Neuronal stem cell (in vitro differentiated cells): ENCODE measurements at regions not wholly inside any gene's neighbourhood (a gene's known extent, or its start where the extent isn't known, plus 50 kb on each side); places are given as distances from the start of the nearest gene placed in this dataset.

ENCODE experiments used
- DNase-seq: peaks from one replicate; pipeline ENCODE4 v3.0.0-alpha.2; 2013; ENCODE audit warnings: low spot score
- H2AFZ ChIP-seq: one replicate; pipeline ENCODE4 v1.6.1; 2013; ENCODE audit warnings: mild to moderate bottlenecking, low read length, inconsistent platforms
- H2AK5ac ChIP-seq: 2 replicates; pipeline ENCODE4 v1.6.1; 2013; ENCODE audit warnings: low read depth, mild to moderate bottlenecking, inconsistent platforms, low read length, moderate library complexity, mixed read lengths
- H2BK120ac ChIP-seq: 2 replicates; pipeline ENCODE4 v1.6.1; 2013; ENCODE audit warnings: low read depth, mild to moderate bottlenecking, inconsistent platforms, low read length, moderate library complexity, mixed read lengths
- H2BK12ac ChIP-seq: one replicate; pipeline ENCODE4 v1.6.1; 2013; ENCODE audit warnings: low read length, inconsistent platforms
- H2BK15ac ChIP-seq: 2 replicates; pipeline ENCODE4 v1.6.1; 2013; ENCODE audit warnings: mild to moderate bottlenecking, low read length, inconsistent platforms, mixed read lengths
- H2BK5ac ChIP-seq: one replicate; pipeline ENCODE4 v1.6.1; 2013; ENCODE audit warnings: inconsistent platforms, mild to moderate bottlenecking, low read length, moderate library complexity
- H3K14ac ChIP-seq: one replicate; pipeline ENCODE4 v1.6.1; 2013; ENCODE audit warnings: low read length, inconsistent platforms
- H3K18ac ChIP-seq: 2 replicates; pipeline ENCODE4 v1.6.1; 2013; ENCODE audit warnings: low read length, inconsistent platforms
- H3K23ac ChIP-seq: 2 replicates; pipeline ENCODE4 v1.6.1; 2013; ENCODE audit warnings: low read depth, mild to moderate bottlenecking, mixed read lengths, low read length, inconsistent platforms; ENCODE audit not compliant: poor library complexity
- H3K27ac ChIP-seq: replicated peaks from 3 replicates; pipeline ENCODE4 v1.5.1; 2013; ENCODE audit warnings: low read length, inconsistent platforms
- H3K27me3 ChIP-seq, 3 experiments: 2 replicates each; pipeline ENCODE4 v1.6.1; 2013; ENCODE audit warnings: low read length in 3 of 3, mild to moderate bottlenecking in 2 of 3, inconsistent platforms in 1 of 3, low read depth in 1 of 3, mixed read lengths in 1 of 3, moderate library complexity in 1 of 3; ENCODE audit not compliant: control insufficient read depth in 3 of 3, insufficient read depth in 3 of 3
- H3K36me3 ChIP-seq, 2 donors: replicated peaks in 1 of 2; 2 replicates each; pipeline ENCODE4 v1.6.1; 2013; ENCODE audit warnings: low read length in 2 of 2; ENCODE audit not compliant: control insufficient read depth in 2 of 2, insufficient read depth in 2 of 2
- H3K4ac ChIP-seq: 2 replicates; pipeline ENCODE4 v1.6.1; 2013; ENCODE audit warnings: inconsistent platforms, mild to moderate bottlenecking, low read length, moderate library complexity
- H3K4me1 ChIP-seq, 2 donors: 1 replicate in 1 of 2; 2 replicates in 1 of 2; pipeline ENCODE4 v1.6.1; 2013; ENCODE audit warnings: low read length in 2 of 2, low read depth in 1 of 2; ENCODE audit not compliant: control insufficient read depth in 2 of 2, insufficient read depth in 1 of 2
- H3K4me2 ChIP-seq: one replicate; pipeline ENCODE4 v1.6.1; 2013; ENCODE audit warnings: mild to moderate bottlenecking, low read length, inconsistent platforms; ENCODE audit not compliant: insufficient read depth, poor library complexity, severe bottlenecking
- H3K4me3 ChIP-seq, 2 donors: 2 replicates each; pipeline ENCODE4 v1.5.1; 2013; ENCODE audit warnings: low read length in 2 of 2, mild to moderate bottlenecking in 2 of 2, inconsistent platforms in 1 of 2, moderate library complexity in 1 of 2
- H3K79me1 ChIP-seq: one replicate; pipeline ENCODE4 v1.6.1; 2013; ENCODE audit warnings: low read depth, mild to moderate bottlenecking, inconsistent platforms, low read length, moderate library complexity
- H3K9ac ChIP-seq: one replicate; pipeline ENCODE4 v1.6.1; 2013; ENCODE audit warnings: mild to moderate bottlenecking, low read depth, low read length, inconsistent platforms; ENCODE audit not compliant: poor library complexity
- H3K9me3 ChIP-seq, 2 donors: replicated peaks in 1 of 2; 2 replicates each; pipeline versions ENCODE3 to v1.6.1; 2013; ENCODE audit warnings: low read length in 2 of 2, mild to moderate bottlenecking in 2 of 2, inconsistent platforms in 1 of 2, low read depth in 1 of 2, mixed read lengths in 1 of 2, moderate library complexity in 1 of 2; ENCODE audit not compliant: control insufficient read depth in 2 of 2, insufficient read depth in 1 of 2
- H4K8ac ChIP-seq: one replicate; pipeline ENCODE4 v1.6.1; 2013; ENCODE audit warnings: low read depth, mild to moderate bottlenecking, inconsistent platforms, low read length, moderate library complexity
- H4K91ac ChIP-seq: one replicate; pipeline ENCODE4 v1.6.1; 2013; ENCODE audit warnings: low read length, low read depth, mild to moderate bottlenecking, inconsistent platforms; ENCODE audit not compliant: poor library complexity
- WGBS, 2 donors: extraction: QIAGEN DNeasy Blood & Tissue Kit; methylation state at CpG; one replicate each; pipeline ENCODE4 v1.1.7; 2013; ENCODE audit warnings: missing lambda C conversion rate in 2 of 2, mixed read lengths in 1 of 2; ENCODE audit not compliant: insufficient read length in 2 of 2, insufficient replicate concordance in 1 of 2; ENCODE audit errors: extremely low coverage in 2 of 2; 5-methylcytosine and 5-hydroxymethylcytosine counted together

DNA sequence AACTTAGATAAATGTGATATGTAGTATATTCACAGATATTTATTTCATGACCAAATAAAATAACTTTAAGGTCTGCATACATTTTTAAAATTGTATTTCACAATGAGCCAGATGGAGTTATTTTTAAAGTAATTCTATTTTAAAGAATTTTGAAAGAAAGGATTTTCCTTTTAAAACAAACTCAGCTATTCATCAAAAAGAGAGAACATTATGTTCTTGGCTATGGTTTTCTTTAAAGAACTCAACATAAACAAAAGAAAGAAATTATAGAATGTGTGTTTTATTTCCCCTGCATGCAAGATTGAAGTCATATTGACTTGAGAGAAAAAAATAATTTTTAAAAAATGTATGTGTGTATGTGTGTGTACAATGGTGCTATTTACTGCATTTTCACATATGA lies 1023.6 kb upstream of the CITED2 start:
- Histone ChIP-seq H2AFZ (no peak overlapping the region), H2BK12ac (no peak overlapping the region), H3K36me3 (no peaks in the 10 kb centered on the region), H3K4me3 (no peak overlapping the region), H2AK5ac (no peak overlapping the region), H2BK15ac (no peak overlapping the region), H3K14ac (no peak overlapping the region), H3K23ac (no peak overlapping the region), H3K18ac (no peak overlapping the region), H3K9ac (no peak overlapping the region), H2BK120ac (no peak overlapping the region), H3K79me1 (no peaks in the 10 kb centered on the region), H3K9me3 (no peaks in the 10 kb centered on the region), H3K4me2 (no peak overlapping the region), H3K27ac (no peak overlapping the region), H2BK5ac (no peak overlapping the region), H4K8ac (no peak overlapping the region), H3K4me1 (no peaks in the 10 kb centered on the region), H4K91ac (no peak overlapping the region), H3K27me3 (no peaks in the 10 kb centered on the region), H3K4ac (no peak overlapping the region)
- DNase-seq: no peak

- no peak overlapping the region for H2BK12ac ChIP-seq
- no peak overlapping the region for H2BK5ac ChIP-seq
- DNase-seq: no peak
- H3K4me2 ChIP-seq: no peak overlapping the region
- no peaks in the 10 kb centered on the region for H3K79me1 ChIP-seq
- H4K8ac ChIP-seq: no peak overlapping the region
- H2BK120ac ChIP-seq: no peak overlapping the region
- H3K27me3 ChIP-seq: no peaks in the 10 kb centered on the region
- no peak overlapping the region for H3K4ac ChIP-seq
- H3K9ac ChIP-seq: no peak overlapping the region
- H3K36me3 ChIP-seq: no peaks in the 10 kb centered on the region
- no peaks in the 10 kb centered on the region for H3K9me3 ChIP-seq
- H3K4me3 ChIP-seq: no peak overlapping the region
- no peak overlapping the region for H2BK15ac ChIP-seq
- no peak overlapping the region for H2AK5ac ChIP-seq
- no peaks in the 10 kb centered on the region for H3K4me1 ChIP-seq
- no peak overlapping the region for H3K27ac ChIP-seq
- H3K18ac ChIP-seq: no peak overlapping the region
- whole genome bisulfite sequencing, 2 donors: no CpG with 5 or more reads among the region's 1 CpG
- H3K23ac ChIP-seq: no peak overlapping the region
- H3K14ac ChIP-seq: no peak overlapping the region
- H4K91ac ChIP-seq: no peak overlapping the region
- no peak overlapping the region for H2AFZ ChIP-seq
Observed at GRCh38 chr6:140397106-140397505, 1022.7 kb upstream of the CITED2 start.

DNA sequence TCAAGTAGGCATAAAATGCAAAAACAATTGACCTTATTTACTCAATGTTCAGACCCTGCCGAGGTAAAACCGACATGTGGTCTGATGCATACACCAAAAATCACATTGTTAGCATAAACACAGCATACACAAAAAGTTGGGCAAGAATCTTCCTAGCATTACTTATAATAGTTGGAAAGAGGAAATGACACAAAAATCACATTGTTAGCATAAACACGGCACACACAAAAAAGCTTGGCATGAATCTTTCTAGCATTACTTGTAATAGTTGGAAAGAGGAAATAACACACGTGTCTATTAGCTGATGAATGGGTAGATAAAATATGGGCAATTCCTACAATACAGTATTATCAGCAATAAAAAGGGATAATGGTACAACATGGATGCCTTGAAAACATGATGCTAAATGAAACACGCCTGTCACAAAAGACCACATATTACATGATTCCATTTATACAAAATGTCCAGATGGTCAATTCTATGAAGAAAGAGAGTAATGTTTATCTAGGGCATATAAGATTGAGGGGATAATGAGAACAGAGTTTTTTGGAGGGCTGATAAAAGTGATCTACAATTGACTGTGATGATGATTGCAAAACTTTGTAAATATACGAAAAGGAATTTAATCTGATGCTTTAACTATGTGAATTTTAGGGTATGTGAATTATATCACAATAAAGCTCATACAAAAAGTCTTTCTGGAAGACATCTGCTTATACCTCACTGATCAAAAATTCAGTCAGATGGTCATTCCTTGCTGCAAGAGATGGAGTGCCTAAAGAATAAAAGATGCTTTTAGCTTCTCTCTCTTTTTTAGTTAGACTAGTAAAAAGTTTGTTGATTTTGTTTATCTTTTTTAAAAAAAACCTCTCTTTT lies 1019.5 kb upstream of the CITED2 start:
- H3K4me2 ChIP-seq: no peak overlapping the region
- no peak overlapping the region for H2BK12ac ChIP-seq
- H2BK5ac ChIP-seq: no peak overlapping the region
- H3K18ac ChIP-seq: no peak overlapping the region
- no CpG with 5 or more reads among the region's 6 CpGs for WGBS, 2 donors
- H3K14ac ChIP-seq: no peak overlapping the region
- no peaks in the 10 kb centered on the region for H3K36me3 ChIP-seq
- no peak overlapping the region for H3K27ac ChIP-seq
- no peak overlapping the region for H2BK15ac ChIP-seq
- H3K23ac ChIP-seq: no peak overlapping the region
- no peak overlapping the region for H3K9ac ChIP-seq
- no peaks in the 10 kb centered on the region for H3K79me1 ChIP-seq
- no peak overlapping the region for H3K4ac ChIP-seq
- H4K8ac ChIP-seq: no peak overlapping the region
- H4K91ac ChIP-seq: no peak overlapping the region
- no peak overlapping the region for H2BK120ac ChIP-seq
- H3K4me3 ChIP-seq: no peak overlapping the region
- no peaks in the 10 kb centered on the region for H3K27me3 ChIP-seq
- H2AFZ ChIP-seq: no peak overlapping the region
- no peak overlapping the region for H2AK5ac ChIP-seq
- no peak for DNase-seq
- H3K9me3 ChIP-seq: no peaks in the 10 kb centered on the region
- H3K4me1 ChIP-seq: no peaks in the 10 kb centered on the region

GRCh38 chr6:140388815-140389214 lies 1014.4 kb upstream of the CITED2 start:
- H3K4me3 ChIP-seq: no peak overlapping the region
- H4K91ac ChIP-seq: no peak overlapping the region
- no peak overlapping the region for H3K27ac ChIP-seq
- H3K36me3 ChIP-seq: no peaks in the 10 kb centered on the region
- H2BK12ac ChIP-seq: no peak overlapping the region
- no CpG with 5 or more reads among the region's 1 CpG for WGBS, 2 donors
- H3K27me3 ChIP-seq: no peaks in the 10 kb centered on the region
- no peak overlapping the region for H3K4me2 ChIP-seq
- no peak for DNase-seq
- H2BK120ac ChIP-seq: no peak overlapping the region
- no peaks in the 10 kb centered on the region for H3K79me1 ChIP-seq
- H3K4me1 ChIP-seq: no peaks in the 10 kb centered on the region
- no peak overlapping the region for H3K14ac ChIP-seq
- no peak overlapping the region for H3K4ac ChIP-seq
- H3K9ac ChIP-seq: no peak overlapping the region
- no peak overlapping the region for H4K8ac ChIP-seq
- peaks cover 7 to 9% of the 10 kb centered on the region in 2 donors for H3K9me3 ChIP-seq
- no peak overlapping the region for H2BK15ac ChIP-seq
- H3K18ac ChIP-seq: no peak overlapping the region
- H3K23ac ChIP-seq: no peak overlapping the region
- no peak overlapping the region for H2AK5ac ChIP-seq
- no peak overlapping the region for H2BK5ac ChIP-seq
- no peak overlapping the region for H2AFZ ChIP-seq
